ENCODE measurements at regions not wholly inside any gene's neighbourhood (a gene's known extent, or its start where the extent isn't known, plus 50 kb on each side); places are given as distances from the start of the nearest gene placed in this dataset.

- TF ChIP-seq CTCF (IDR thresholded peaks at IDR 0.05; ENCODE audit: unreplicated experiment), result no peak
- DNase-seq (ENCODE audit: unreplicated experiment), result peak; percentile 61
- Mint-ChIP-seq H3K9me3 (ENCODE audit: unreplicated experiment) (no peaks in the 10 kb centered on the region), H3K4me3 (ENCODE audit: unreplicated experiment) (no peak overlapping the region), H3K27ac (ENCODE audit: low read depth, unreplicated experiment) (no peak overlapping the region), H3K4me1 (ENCODE audit: insufficient read depth, unreplicated experiment) (peaks cover 6% of the 10 kb centered on the region), H3K36me3 (ENCODE audit: insufficient read depth, unreplicated experiment) (no peaks in the 10 kb centered on the region), H3K27me3 (ENCODE audit: insufficient read depth, unreplicated experiment) (peaks cover 6% of the 10 kb centered on the region)
- no TSS peak for BruUV-seq (replicated peaks)
- intact Hi-C loops (cut with micrococcal nuclease), result no loop called here
- POLR2A ChIA-PET, result interaction anchor here (0.8 kb wide), 1 partner anchor 48 kb away, joined by 3 read pairs; no protein-coding TSS in a partner anchor
- CTCF ChIA-PET, result interaction anchor here (0.6 kb wide), 1 partner anchor 12 kb away, joined by 3 read pairs; no protein-coding TSS in a partner anchor
These were observed 198.0 kb downstream of the RNF144B start for GRCh38 chr6:18585032-18585573.

DNA sequence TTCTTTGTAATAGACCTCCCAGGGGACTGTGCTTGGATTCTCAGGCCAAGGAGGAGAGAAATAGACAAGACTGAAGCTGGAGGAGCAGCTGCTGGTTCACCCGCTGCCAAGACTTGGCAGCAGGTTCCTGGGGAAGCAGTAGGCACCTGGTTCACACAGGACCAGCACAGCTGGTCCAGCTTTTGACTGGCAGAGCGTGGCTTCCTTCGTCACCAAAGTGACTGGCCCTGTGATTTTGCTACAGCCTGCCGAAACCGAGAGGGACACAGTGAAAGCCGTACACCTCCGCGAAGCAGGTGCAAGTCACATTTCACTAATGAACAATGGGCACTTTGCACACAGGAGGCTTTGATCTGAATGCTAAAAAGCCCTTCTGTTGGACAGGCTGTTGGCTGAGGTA lies 199.0 kb downstream of the RNF144B start:
- Mint-ChIP-seq H3K27me3 (ENCODE audit: insufficient read depth, unreplicated experiment) (peaks cover 16% of the 10 kb centered on the region), H3K27ac (ENCODE audit: low read depth, unreplicated experiment) (no peak overlapping the region), H3K4me1 (ENCODE audit: insufficient read depth, unreplicated experiment) (peaks cover 6% of the 10 kb centered on the region), H3K4me3 (ENCODE audit: unreplicated experiment) (no peak overlapping the region), H3K36me3 (ENCODE audit: insufficient read depth, unreplicated experiment) (no peaks in the 10 kb centered on the region), H3K9me3 (ENCODE audit: unreplicated experiment) (no peaks in the 10 kb centered on the region)
- no TSS peak for BruUV-seq (replicated peaks)
- no peak for DNase-seq (ENCODE audit: unreplicated experiment)
- no peak for TF ChIP-seq CTCF (IDR thresholded peaks at IDR 0.05; ENCODE audit: unreplicated experiment)
- POLR2A ChIA-PET, result no interaction called here
- intact Hi-C loops (cut with micrococcal nuclease), result no loop called here
- CTCF ChIA-PET, result no interaction called here

GRCh38 chr6:18595774-18596530 lies 208.8 kb downstream of the RNF144B start:
- no peaks in the 10 kb centered on the region for H3K9me3 Mint-ChIP-seq (ENCODE audit: unreplicated experiment)
- H3K4me1 Mint-ChIP-seq (ENCODE audit: insufficient read depth, unreplicated experiment), result no peaks in the 10 kb centered on the region
- ChIA-PET CTCF (interaction anchor here (0.5 to 1.8 kb wide), 37 partner anchors 8 to 1793 kb away, joined by 3 to 7 read pairs (median 3); no protein-coding TSS in a partner anchor), POLR2A (no interaction called here)
- intact Hi-C loops (cut with micrococcal nuclease), result loop anchor here (1.0 to 5.0 kb wide), 6 partner anchors 85 to 1460 kb away; no protein-coding TSS in a partner anchor
- no peaks in the 10 kb centered on the region for H3K36me3 Mint-ChIP-seq (ENCODE audit: insufficient read depth, unreplicated experiment)
- no peak overlapping the region for H3K4me3 Mint-ChIP-seq (ENCODE audit: unreplicated experiment)
- peak; percentile 86 for TF ChIP-seq CTCF (IDR thresholded peaks at IDR 0.05; ENCODE audit: unreplicated experiment)
- BruUV-seq (replicated peaks), result no TSS peak
- peak; percentile 73 for DNase-seq (ENCODE audit: unreplicated experiment)
- H3K27ac Mint-ChIP-seq (ENCODE audit: low read depth, unreplicated experiment), result no peak overlapping the region
- peaks cover 41% of the 10 kb centered on the region for H3K27me3 Mint-ChIP-seq (ENCODE audit: insufficient read depth, unreplicated experiment)

DNA sequence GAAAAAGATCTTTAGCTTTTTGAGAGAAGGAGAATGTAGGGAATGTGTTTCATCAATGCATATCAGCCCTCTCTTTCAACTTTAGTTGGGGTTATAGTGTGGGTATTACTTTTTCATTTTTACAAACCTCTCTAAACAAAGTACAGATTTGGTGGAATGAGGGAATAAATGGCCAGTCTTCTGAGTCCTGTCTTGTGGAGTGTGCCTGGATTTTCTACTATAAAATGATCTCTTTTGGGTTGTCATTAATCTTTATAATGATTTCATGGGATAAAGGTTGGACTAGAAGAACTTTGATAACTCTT lies 209.3 kb downstream of the RNF144B start:
- Mint-ChIP-seq H3K4me1 (ENCODE audit: insufficient read depth, unreplicated experiment) (no peaks in the 10 kb centered on the region), H3K36me3 (ENCODE audit: insufficient read depth, unreplicated experiment) (no peaks in the 10 kb centered on the region), H3K27me3 (ENCODE audit: insufficient read depth, unreplicated experiment) (peaks cover 41% of the 10 kb centered on the region), H3K4me3 (ENCODE audit: unreplicated experiment) (no peak overlapping the region), H3K27ac (ENCODE audit: low read depth, unreplicated experiment) (no peak overlapping the region), H3K9me3 (ENCODE audit: unreplicated experiment) (no peaks in the 10 kb centered on the region)
- BruUV-seq (replicated peaks), result no TSS peak
- ChIA-PET POLR2A (no interaction called here), CTCF (interaction anchor here (0.5 to 1.8 kb wide), 18 partner anchors 8 to 1690 kb away, joined by 3 to 7 read pairs (median 3); no protein-coding TSS in a partner anchor)
- DNase-seq (ENCODE audit: unreplicated experiment), result no peak
- intact Hi-C loops (cut with micrococcal nuclease), result loop anchor here (1.0 to 5.0 kb wide), 6 partner anchors 85 to 1460 kb away; no protein-coding TSS in a partner anchor
- TF ChIP-seq CTCF (IDR thresholded peaks at IDR 0.05; ENCODE audit: unreplicated experiment), result no peak

Data from MCF 10A (cell line).